Posterior cingulate gyrus (tissue), 11 donors: ENCODE measurements at regions not wholly inside any gene's neighbourhood (a gene's known extent, or its start where the extent isn't known, plus 50 kb on each side); places are given as distances from the start of the nearest gene placed in this dataset.
A peak's percentile ranks its signal among the peaks of the same experiment; 100 is the strongest.
"Not testable (repeated sequence)": the region's sequence is repeated elsewhere in the genome, so short reads cannot be mapped to it uniquely, and the experiment has no call there.

ENCODE experiments used
- DNase-seq, 10 donors: peaks; one replicate each; pipeline versions ENCODE4 v3.0.0 to v3.0.0-alpha.2; 2020 to 2021; ENCODE audit warnings: mixed read lengths in 3 of 10
- intact Hi-C: fragments of 100-400 bp; cut with DNase I; formaldehyde crosslinking; loops from one replicate; pipeline ENCODE4 v1.15.1; 2023

DNA sequence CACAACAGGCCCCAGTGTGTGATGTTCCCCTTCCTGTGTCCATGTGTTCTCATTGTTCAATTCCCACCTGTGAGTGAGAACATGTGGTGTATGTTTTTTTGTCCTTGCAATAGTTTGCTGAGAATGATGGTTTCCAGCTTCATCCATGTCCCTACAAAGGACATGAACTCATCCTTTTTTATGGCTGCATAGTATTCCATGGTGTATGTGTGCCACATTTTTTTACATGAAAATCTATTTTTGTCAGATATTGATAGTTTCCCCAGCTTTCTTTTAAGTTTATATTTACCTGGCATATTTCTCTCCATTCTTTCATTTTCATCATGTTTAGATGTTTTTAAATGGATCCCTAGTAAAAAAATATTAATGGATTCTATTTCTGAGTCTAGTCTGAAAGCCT lies 264.2 kb upstream of the UGT8 start:
- intact Hi-C loops, DNase-seq: not testable (repeated sequence)

DNA sequence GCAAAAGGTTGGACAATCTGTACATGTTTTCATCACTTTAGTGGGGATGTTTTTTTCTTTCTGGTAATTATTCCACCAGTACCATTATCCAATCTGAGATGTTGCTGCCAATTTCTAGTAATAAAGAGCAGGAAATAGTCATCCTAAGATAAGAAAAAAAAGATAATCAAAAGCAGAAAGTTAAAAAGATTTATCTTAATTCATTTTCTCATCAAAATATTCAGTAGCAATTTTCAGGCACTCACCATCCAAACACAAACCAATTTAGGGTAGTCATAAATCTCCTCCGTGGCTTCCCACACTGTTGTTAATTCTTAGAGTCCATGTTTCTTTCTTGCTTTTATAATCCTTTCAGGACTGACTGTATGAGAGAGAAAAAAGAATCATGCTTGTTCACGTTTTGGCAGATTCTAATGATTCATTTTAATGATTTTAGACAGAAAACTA lies 263.7 kb upstream of the UGT8 start:
- intact Hi-C loops = no loop called here
- no peak for DNase-seq

DNA sequence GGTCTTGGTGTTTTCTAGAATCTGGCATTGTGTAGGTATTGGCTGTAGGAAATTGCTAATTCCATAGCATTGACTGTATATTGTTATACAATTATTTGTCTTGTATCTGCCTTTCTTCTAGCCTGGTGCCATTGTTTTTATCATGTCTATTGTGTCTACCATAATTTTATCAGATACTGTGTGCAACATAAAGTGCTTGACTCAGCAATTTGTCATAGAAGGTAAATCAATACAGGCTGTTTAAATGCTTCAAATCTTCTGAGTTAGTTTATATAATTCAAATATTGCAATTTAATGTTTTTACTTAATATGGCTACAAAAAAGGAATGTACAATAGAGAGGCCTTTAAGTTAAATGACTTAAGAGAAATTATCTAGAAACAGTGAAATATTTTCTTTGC lies 263.3 kb upstream of the UGT8 start:
- intact Hi-C loops = no loop called here
- DNase-seq = no peak

DNA sequence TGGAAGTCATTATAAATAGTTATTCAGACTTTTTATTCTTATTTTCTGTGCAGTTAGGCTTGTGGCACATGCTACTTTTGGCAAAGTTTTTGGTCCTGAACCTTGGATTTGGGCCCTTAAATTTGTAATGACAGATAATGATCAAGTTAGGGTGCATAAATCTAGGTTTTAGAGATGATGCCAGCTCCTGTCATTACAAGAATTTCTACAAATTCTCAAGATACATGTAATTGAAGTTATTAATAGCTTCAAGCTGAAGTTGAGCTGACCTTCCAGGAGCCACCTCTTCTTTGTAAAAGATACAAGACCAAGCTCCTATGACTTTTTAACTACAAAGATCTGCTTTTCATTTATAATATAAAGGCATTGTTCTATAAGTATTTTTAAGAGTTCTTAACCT lies 255.6 kb upstream of the UGT8 start:
- intact Hi-C loops = no loop called here
- DNase-seq = no peak

DNA sequence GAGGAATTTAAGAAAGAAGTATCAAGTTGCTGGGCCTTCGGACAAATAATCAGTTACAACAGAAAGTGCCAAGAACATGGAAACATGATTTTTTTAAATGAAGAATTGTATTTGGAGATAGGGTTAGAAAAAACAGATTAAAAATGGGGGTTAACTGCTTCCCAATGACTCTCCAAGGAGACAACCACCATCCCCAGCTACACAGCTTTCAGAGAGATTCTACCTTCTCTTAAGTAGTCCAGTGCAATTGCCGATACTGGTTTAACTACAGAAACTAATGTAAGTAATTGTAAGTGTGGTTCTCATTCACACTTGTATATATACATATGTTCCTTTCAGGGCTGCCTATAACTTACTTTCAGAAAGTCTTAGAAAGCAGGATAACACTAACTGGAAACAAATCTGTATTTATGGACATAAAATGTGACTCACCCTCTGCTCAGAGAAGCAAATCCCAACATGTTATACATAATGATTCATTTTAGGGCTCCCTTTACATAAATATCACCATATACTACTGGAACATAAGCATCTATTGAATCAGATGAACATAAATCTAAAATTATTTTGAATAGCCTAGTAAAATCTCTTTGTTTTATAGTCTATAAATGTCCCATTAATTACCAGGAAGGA lies 248.9 kb upstream of the UGT8 start:
- no peak for DNase-seq
- intact Hi-C loops = no loop called here

DNA sequence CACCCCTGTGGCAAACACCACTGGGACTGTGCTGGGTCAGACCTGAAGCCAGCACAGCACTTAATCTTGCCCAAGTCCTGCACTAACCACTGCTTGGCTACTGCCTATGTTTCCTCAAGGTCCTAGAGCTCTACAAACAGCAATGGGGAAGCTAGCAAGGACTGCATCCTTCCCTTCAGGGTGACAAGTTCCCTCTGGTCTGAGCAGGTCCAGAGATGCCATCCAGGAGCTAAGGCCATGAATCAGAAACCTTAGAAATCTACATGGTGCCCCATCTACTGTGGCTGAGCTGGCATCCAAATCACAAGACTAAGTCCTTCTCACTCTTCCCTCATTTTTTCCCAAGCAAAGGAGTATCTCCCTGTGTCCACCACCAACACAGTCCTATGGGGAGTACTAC lies 239.7 kb upstream of the UGT8 start:
- intact Hi-C loops = no loop called here
- DNase-seq = no peak

DNA sequence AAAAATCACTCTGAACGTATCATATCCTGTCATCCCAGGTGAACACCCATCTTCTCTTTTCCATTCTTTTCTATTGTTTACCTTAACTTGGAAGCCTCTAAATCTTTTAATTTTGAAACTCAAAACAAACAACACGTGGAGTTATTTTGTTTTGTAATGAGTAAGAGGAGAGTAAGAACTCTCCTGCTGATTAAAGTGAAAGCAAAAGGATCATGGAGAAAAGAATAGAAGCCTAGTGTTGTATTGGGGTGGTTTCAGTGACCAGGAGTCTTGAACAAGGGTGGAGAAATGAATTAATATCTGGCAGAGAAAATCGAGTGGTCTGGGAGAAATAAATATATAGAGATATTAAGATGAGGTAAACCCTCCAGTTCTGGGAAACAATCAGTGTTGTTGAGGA lies 237.4 kb upstream of the UGT8 start:
- DNase-seq = no peak
- intact Hi-C loops = no loop called here

DNA sequence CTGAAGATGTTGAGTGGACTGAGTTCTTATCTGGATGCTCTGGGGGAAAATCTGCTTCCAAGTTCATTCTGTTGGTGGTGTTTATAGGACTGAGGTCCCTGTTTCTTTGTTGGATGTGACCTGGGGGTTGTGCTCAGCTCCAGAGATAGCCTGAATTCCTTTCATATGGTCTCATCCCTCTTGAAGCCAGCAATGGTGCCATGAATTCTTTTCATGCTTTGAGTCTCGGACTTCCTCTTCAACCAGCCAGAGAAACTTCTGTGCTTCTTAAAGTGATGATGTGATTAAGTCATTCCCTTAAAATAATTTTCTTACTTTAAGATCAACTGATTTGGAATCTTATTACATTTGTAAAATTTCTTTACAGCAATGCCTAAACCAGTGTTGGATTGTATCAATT lies 233.8 kb upstream of the UGT8 start:
- intact Hi-C loops = no loop called here
- no peak for DNase-seq

DNA sequence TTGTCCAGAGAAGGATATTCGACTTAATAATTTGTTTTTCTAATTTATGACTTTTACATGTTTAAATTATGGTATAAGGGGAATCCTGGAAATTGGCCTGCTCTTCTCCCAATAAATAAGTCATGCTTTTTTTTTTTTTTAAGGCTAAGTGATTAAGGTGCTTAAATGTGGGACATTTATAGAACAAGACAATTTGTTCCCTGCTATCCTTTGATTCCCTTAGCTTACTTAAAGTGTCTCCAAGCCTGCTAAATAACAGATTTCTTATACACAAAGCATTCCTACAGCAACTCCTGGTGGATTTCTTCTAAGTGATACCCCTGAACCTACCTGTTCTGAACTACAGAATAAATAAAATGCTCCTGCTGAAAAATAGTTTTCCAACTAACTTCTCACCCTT lies 233.0 kb upstream of the UGT8 start:
- intact Hi-C loops = no loop called here
- no peak for DNase-seq

DNA sequence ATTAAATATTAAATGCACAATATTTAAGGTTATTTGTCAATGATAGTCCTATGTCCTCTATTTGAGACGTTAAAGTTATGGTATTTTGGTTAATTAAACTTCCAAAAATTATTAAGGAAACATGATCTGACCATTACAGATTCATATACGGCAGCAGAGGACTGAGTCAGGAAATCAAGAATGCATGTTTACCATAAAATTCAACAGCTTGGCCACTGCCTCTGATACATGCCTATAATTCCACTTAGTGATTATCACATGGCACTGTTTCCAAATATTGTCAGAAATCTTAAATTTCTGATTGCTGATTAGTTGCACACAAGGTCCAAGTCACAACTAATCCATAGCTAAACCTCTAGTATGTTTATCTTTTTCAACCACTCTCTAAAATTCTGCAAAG lies 232.2 kb upstream of the UGT8 start:
- intact Hi-C loops = no loop called here
- no peak for DNase-seq

DNA sequence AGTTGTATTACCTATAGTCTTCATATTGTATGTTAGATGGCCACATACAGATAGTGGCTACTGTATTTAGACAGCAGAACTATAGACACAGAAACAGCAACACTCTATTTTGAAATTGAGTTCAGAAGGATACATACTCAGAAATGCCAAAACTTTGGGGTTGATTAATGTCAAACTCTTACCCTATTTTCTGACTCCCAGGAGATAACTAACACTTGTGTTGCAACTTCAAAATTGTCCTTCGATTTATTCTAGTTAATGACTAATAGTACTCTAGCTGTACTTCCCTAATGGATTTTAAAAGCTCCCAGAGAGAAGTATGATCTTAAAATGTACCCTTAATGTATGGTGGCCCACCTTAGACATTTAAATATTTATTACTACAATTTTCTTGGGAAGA lies 229.9 kb upstream of the UGT8 start:
- intact Hi-C loops = no loop called here
- no peak for DNase-seq

DNA sequence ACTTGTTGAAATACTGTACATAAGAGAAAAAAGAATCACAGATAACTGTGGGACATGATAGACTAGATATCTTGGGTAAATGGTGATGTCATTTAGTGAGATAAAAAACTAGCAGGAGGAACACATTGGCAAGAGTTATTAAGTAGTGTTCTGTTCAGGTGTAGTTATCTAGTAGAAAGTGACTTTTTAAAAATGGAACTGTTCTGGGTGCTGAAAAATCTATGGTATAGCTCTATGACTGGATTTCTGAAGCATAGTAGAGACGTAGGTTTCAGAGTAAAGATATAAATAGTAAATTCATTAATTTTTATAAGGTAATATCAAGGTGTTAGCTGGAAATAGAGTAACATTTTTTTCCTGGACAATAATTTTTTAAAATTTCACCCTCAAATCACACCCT lies 225.1 kb upstream of the UGT8 start:
- intact Hi-C loops = no loop called here
- DNase-seq = no peak

DNA sequence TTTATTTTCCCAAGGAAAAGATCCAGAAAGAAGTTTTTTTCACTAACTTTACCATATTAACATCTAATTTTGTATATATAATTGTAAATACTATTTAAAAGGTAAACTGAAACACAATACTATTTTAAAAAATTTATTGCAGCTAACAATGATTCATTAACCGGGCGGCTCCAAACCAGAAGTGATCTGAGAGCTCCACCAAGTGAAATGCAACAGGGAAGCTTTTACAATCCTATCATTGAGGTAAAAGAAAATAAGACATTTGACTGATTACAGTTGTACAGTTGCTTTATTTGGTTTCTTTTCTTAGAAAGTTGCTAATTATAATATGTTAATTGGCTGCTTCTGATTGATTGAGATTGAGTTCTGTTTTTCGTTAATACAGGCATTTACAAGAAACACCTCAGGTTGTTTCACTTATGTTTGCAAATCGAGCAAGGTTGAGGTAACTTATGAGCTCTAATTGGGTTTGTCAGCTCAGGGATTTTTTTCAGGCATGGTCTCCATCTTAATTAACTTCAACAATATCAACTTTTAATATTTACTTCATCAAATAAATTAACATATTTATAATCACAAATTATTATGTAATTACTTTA lies 220.2 kb upstream of the UGT8 start:
- DNase-seq = no peak
- intact Hi-C loops = no loop called here

DNA sequence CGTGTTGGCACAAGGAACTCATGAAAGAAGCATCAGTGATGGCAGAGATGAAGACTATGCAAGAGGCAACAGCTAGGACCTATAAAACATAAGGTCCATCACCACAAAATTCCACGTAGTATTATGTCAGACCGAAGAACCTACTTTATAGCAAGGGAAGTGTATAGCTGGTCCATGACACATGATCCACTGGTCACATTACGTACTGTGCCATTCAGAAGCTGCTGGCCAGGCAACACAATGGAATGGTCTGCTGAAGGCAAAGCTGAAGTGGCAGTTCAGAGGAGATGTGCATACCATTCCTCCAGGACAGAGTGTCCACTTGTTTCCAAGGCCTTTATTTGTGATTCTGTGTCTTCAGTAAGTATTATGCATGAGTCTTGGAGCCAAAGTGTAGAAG lies 215.5 kb upstream of the UGT8 start:
- no peak for DNase-seq
- intact Hi-C loops = no loop called here

DNA sequence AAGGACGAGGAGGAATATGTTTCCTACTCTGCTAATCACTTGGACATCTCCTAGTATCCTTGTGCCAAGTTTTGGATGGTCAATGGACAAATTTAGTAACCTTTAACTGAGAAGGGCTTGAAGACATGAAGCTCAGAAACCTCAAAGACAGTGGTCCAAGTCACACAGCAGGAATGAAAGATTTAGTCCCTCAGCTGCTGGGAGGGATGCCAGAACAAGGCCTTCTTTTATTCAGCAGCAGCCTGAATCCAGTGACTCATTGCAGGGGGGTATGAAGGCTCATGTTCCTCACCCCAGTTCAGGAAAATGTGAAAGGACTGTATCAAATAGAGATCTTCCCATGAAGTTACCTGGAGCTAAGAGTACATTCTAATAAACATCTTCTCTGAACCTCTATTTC lies 214.9 kb upstream of the UGT8 start:
- intact Hi-C loops = no loop called here
- DNase-seq = peak in 2 of 10 donors; percentile 27 to 33

DNA sequence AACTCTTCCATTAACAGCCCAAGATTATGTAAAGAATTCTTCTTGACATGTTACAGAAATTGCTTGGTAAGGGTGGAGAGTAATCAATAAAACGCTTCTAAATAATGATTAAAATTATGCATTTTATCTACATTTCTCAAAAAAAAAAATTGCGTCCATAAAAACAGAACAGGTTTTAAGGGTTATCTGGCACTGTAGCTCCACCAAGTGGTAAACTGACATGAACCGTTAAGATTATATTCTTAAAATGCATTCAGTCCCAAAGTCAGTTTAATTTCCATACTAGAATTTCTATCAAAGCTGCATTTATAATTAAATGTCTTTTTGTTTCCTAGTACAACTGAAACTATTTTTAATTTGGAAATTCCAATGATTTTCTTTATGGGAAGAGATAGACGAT lies 214.0 kb upstream of the UGT8 start:
- no peak for DNase-seq
- intact Hi-C loops = loop anchor here (5.0 kb wide), 1 partner anchor 992 kb away; no protein-coding TSS in a partner anchor

DNA sequence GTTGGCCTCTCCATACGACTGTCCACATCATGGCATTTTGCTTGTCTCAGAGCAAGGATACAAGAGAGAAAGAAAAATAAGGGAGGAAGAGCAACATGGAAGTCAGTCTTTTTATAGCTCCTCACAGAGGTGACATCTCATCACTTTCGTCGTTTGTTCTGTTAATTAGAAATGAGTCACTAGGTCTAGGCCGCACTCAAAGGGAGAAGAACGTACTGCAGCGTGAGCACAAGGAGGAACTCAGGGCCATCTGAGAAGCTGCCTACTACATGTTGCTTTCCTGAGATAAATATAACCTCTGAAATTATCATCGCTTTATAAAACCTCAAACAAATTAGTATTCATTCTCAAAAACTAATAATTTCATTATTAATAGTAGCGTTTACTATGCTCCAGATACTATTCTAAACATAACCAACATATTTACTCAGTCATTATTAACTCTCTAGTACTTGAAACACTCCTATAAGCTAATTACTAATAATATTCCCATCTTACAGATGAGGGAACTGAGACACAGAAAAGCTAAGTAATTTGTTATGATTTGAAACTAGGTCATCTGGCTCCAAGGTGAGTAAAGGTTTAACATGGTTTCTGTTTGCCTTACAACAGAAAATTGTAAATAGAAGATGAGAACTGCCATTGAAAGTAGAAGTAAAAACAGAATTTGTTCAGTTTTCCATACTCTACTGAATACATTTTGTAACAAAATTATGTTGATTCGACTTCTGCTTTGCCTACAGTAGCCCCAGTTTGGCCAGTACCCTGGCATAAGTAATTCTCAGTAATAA lies 213.2 kb upstream of the UGT8 start:
- no peak for DNase-seq
- intact Hi-C loops = loop anchor here (5.0 kb wide), 1 partner anchor 993 kb away; no protein-coding TSS in a partner anchor

DNA sequence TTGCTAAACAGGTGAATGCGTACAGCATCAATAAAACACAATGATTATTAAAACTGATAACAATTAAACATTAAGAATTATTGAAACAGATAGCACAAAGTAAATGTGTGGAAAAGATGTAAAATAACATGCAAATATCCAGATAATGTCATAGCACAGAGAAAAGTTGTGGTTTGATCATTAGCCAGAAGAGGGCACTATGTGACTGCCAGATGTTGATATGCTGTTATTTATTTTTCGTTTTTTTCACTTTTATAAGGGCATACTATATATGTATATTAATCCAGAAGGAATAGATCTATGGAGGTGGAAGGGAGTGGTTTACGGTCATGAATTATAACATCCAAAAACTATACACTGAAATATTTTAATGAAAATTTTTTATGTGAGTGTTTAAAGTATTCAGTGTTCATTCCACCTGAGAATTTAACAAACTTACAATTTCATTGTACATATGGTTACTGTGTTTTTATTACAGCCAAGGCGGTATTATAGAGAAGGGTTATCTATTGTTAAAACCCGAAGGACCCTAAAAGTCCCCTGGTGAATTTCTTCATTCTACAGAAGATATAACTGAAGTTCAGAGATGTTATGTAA lies 211.9 kb upstream of the UGT8 start:
- no peak for DNase-seq
- intact Hi-C loops = loop anchor here (2.0 to 5.0 kb wide), 2 partner anchors 308 to 994 kb away; no protein-coding TSS in a partner anchor

DNA sequence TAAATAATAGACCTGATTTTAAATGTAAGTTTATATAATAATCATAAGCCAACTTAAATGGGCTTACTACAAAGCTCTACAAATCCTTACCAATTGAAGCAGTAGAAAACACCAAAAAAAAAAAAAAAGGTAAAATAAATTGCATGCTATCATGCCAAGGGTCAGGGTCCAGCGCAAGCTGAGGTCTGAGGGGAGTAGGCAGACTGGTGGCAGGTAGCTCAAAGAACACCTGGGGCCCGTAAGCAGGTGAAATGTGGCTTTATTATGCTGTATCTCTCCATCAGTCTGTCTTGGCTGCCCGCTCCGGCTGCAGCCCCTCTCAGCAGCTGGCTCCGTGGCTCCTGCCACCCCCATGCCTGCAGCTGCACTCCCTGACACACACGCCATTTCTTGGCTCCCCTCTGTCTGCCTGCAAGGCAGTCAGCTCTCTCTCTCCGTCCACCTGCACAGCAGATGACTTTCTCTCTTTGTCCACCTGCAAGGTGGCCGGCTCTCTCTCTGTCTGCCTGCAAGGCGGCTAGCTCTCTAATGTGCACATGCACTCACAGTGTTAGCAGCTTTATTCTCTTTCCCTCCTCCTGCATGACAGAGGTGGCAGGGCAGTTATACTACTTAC lies 209.4 kb upstream of the UGT8 start:
- no peak for DNase-seq
- intact Hi-C loops = loop anchor here (5.0 kb wide), 1 partner anchor 997 kb away; no protein-coding TSS in a partner anchor

DNA sequence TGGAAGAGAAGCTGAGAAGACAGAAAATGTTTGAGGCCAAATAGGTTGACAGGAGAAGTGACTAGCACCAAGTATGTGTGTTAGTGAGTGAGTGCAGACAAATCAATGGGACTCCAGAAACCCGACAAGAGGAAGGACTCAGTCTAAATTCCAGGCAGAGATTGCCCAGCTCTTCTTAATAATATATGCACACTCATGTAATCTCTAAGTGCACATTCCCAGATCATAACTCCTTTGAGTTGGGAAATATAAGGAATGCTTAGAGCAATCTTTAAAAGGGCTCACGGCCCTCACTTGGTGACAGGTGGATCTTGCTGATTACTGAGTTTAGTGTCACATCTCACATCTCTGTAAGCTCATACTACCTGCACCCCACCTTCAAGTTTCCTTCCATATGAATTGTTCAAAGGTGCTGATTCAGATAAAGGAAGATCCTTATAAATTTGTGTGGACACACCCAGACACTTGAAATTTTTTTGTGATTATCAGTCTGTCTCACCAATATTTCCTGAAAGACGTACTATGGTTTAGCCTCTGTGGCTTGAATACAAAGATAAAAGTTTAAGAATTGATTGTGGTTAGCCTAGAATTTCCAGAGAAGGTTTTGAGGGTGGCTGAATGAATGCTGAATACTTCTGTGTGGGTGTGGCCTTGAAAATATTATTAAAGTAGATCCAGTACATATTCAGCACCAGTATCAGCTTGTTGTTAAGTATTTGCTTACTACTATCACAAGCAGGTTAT lies 205.1 kb upstream of the UGT8 start:
- intact Hi-C loops = no loop called here
- DNase-seq = no peak
